DMS153 treated with DMSO at 0.1 percent for 48 hours (cell line): ENCODE measurements at regions not wholly inside any gene's neighbourhood (a gene's known extent, or its start where the extent isn't known, plus 50 kb on each side); places are given as distances from the start of the nearest gene placed in this dataset.
"Not testable (repeated sequence)": the region's sequence is repeated elsewhere in the genome, so short reads cannot be mapped to it uniquely, and the experiment has no call there.

ENCODE experiments used
- DNase-seq: peaks from one replicate; lab custom pipeline; 2025; ENCODE audit not compliant: unreplicated experiment; lab: John Stamatoyannopoulos, UW

GRCh38 chr11:36775756-36776155 is 177.7 kb upstream of the RAG2 start:
- no peak for DNase-seq

- no peak for DNase-seq
Measured at GRCh38 chr11:36775130-36775529, 177.1 kb upstream of the RAG2 start.

- DNase-seq, result no peak
Measured at GRCh38 chr11:36774603-36775002, 176.6 kb upstream of the RAG2 start.

- DNase-seq, result no peak
Measured at GRCh38 chr11:36763187-36763586, 165.2 kb upstream of the RAG2 start.

- DNase-seq, result no peak
Measured at GRCh38 chr11:36757075-36757474, 159.0 kb upstream of the RAG2 start.

GRCh38 chr11:36753960-36754359 is 155.9 kb upstream of the RAG2 start:
- no peak for DNase-seq

- no peak for DNase-seq
Measured at GRCh38 chr11:36751996-36752395, 154.0 kb upstream of the RAG2 start.

- DNase-seq, result no peak
Measured at GRCh38 chr11:36751335-36751781, 153.3 kb upstream of the RAG2 start.

- DNase-seq, result no peak
Measured at GRCh38 chr11:36750349-36750748, 152.3 kb upstream of the RAG2 start.

- DNase-seq, result no peak
Measured at GRCh38 chr11:36748836-36749235, 150.8 kb upstream of the RAG2 start.

GRCh38 chr11:36746886-36747710 is 149.1 kb upstream of the RAG2 start:
- DNase-seq, result peak; percentile 77

- DNase-seq, result no peak
Measured at GRCh38 chr11:36744375-36745168, 146.5 kb upstream of the RAG2 start.

GRCh38 chr11:36743039-36743438 is 145.0 kb upstream of the RAG2 start:
- DNase-seq, result no peak

GRCh38 chr11:36741515-36741914 is 143.5 kb upstream of the RAG2 start:
- no peak for DNase-seq

GRCh38 chr11:36738292-36738861 is 140.3 kb upstream of the RAG2 start:
- no peak for DNase-seq

- no peak for DNase-seq
Measured at GRCh38 chr11:36736103-36736502, 138.1 kb upstream of the RAG2 start.

- DNase-seq, result not testable (repeated sequence)
Measured at GRCh38 chr11:36733721-36734120, 135.7 kb upstream of the RAG2 start.

- DNase-seq, result no peak
Measured at GRCh38 chr11:36730761-36731160, 132.7 kb upstream of the RAG2 start.

- no peak for DNase-seq
Measured at GRCh38 chr11:36729825-36730224, 131.8 kb upstream of the RAG2 start.

GRCh38 chr11:36726420-36726819 is 128.4 kb upstream of the RAG2 start:
- no peak for DNase-seq

- DNase-seq, result no peak
Measured at GRCh38 chr11:36724742-36725385, 126.8 kb upstream of the RAG2 start.
